ENCODE measurements at regions not wholly inside any gene's neighbourhood (a gene's known extent, or its start where the extent isn't known, plus 50 kb on each side); places are given as distances from the start of the nearest gene placed in this dataset.
A peak's percentile ranks its signal among the peaks of the same experiment; 100 is the strongest.

DNA sequence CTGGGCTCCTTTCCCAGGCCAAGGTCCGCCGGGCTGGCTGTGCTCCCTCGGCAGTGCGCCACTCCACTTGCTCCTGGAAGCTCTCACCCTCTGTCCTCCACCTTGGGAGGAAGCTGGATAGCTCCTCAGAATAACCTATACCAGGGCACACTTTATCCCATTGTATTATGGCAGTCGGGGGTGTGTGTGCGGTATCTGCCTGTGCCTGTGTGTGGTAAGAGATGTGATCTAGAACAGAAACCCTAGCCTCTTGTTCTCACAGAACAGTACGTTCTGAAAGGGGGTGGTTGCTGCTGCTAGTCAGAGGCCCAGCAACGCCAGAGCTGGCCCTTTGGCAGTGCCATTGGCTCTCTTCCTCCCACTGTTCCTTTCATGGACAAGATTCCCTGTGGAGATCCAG, 168.4 kb downstream of the TBXT start:
- in situ Hi-C loops (cut with HindIII; ENCODE audit: low pct_ligation_motif_present, low pct_unique_long_range_greater_than_20kb, low sequenced_read_pairs) = no loop called here
- no peak for DNase-seq

DNA sequence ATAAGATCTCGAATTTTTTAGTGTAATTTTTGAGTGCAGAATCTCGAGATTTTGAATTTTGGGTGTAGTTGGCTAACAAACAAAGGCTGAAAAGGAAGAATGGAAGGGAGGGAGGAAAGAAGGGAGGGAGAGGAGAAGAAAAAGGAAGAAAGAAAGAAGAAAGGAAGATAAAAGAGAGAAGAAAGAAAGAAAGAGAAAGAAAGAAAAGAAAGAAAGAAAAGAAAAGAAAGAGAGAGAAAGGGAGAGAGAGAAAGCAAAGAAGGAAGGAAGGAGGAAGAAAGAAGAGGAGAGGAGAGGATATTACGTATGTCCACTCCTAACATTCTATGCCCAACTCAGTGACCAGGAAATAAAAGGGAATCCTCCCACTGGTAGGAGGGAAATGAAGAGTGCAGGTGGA, 169.6 kb downstream of the TBXT start:
- no peak for DNase-seq
- in situ Hi-C loops (cut with HindIII; ENCODE audit: low pct_ligation_motif_present, low pct_unique_long_range_greater_than_20kb, low sequenced_read_pairs) = no loop called here

DNA sequence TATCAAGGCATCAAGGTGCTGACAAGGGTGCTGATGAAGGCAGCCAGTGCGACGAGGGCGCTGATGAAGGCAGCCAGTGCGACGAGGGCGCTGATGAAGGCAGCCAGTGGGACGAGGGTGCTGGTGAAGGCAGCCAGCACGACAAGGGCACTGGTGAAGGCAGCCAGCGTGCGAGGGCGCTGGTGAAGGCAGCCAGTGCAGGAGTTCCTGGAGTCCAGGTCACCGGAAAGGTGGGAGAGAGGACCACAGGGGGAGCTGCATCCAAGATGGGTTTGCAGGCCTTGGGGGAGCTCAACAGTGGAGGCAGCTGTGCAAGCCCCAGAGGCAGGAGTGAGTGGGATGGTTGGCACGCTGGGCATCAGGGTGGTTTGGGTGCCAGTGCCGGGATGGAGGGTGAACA, 176.3 kb downstream of the TBXT start:
- in situ Hi-C loops (cut with HindIII; ENCODE audit: low pct_ligation_motif_present, low pct_unique_long_range_greater_than_20kb, low sequenced_read_pairs) = no loop called here

DNA sequence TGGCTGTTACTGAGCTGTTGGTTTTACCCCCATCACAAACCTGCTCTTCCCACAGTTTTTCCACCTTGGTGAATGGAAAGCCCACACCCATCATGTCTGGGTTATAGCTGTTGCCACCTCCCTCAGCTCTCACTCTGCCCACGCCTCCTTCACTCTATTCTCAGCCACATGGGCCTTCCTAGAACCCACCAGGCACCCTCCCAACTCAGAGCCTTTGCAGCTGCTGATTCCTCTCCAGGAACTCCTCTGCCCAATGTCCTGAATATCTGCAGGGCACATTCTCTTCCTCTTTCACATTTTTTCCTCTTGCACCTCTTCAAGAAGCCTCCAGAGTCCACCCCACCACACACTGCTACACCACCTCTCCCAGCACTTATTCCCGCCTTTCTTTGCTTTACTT, 177.4 kb downstream of the TBXT start:
- DNase-seq = no peak
- in situ Hi-C loops (cut with HindIII; ENCODE audit: low pct_ligation_motif_present, low pct_unique_long_range_greater_than_20kb, low sequenced_read_pairs) = no loop called here

More for the DNA sequence above, 176.3 kb downstream of the TBXT start:
- DNase-seq = no peak

DNA sequence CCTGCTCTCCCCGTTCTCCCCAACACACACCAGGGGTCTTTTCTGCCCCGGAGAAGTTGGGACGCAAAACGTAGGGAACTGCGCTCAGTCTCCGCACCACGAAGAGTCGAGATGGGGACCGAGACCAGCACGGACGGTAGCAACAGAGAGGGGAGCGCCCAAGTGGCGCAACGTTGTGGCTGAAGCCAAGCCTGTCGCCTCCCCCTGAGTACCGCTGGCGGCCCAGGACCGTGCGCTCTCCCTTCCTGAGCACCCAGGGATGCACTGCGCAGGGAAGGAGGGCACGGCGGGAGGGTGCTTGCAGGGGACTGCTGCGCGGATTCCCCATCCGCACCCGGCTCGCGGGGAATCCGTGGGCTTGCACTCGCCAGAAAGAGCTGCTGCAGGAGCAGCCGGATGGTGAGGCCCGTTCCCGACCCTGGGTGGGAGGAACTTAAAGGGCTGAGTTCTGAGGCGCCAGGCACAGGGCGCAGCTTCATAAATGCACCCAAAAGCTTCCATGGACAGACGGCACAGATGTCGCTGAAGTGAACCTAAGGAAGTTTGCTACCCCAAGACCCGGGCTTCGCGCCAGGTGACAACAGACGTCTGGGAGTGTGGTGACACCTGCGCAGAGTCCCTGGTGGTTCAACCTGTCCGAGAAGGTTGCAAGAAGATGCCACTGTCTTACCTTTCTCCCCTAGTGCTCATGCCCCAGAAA, 178.7 kb downstream of the TBXT start:
- DNase-seq = no peak

DNA sequence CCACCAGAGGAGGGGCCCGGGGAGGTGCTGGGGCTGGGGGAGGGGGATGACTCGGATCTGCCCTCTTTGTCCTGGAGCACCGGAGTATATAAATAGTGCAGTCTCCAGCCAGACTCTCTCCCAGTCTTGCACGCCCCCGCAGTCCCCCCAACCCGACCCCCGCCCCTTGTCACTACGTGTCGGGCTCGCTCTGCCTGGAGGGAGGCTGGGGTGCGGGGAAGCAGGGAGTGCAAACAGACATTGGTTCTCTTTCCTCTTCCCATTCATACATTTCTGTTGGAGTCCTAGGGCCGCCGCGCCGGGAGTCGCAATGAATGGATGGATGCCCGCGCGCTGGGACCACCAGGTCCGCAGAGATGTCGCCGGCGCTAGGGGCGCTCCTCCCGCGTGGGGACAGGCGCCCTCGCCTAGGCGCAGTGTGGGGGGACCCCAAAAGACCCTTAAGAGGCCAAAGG, 179.3 kb downstream of the TBXT start:
- in situ Hi-C loops (cut with HindIII; ENCODE audit: low pct_ligation_motif_present, low pct_unique_long_range_greater_than_20kb, low sequenced_read_pairs) = no loop called here
- DNase-seq = no peak

More for the DNA sequence above, 178.7 kb downstream of the TBXT start:
- in situ Hi-C loops (cut with HindIII; ENCODE audit: low pct_ligation_motif_present, low pct_unique_long_range_greater_than_20kb, low sequenced_read_pairs) = no loop called here

DNA sequence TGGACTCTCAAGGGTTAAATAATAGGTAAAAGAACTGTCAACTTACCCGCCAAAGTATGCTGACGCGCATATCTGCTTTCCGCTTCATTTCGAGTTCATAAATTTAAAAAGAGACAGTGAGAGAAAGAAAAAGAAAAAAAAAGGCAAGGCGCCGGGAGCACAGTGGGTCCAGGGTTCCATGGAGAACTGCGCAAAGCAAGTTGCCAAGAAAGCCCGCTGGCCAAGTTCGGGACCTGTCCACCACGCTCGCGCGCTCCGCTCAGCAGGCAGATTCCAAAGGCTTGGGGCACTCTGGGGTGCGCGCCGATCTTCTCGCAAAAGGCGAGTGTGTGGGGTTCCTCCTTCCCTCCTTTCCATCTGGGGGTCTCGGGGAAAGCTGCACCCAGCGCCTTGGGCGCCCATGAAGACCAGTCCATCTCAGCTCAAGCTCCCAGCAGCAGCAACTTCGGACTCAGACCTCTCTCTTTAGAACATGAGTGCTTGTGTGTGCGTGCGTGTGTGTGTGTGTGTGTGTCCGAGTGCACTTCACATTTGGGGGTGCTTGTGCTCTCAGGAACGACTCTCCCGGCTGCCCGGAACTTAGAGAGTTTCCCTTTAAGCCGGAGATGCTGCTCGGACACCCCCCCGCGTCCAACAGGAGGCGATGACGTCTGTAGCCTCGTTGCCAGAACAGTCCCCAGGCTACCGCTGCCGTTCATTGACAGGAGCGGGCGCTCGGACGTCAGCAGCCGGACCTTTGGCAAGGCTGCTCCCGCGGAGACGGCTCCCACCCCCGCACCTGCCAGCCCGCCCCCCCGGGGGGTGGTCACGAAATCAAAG, 180.0 kb downstream of the TBXT start:
- peak; percentile 44 for DNase-seq
- in situ Hi-C loops (cut with HindIII; ENCODE audit: low pct_ligation_motif_present, low pct_unique_long_range_greater_than_20kb, low sequenced_read_pairs) = no loop called here

DNA sequence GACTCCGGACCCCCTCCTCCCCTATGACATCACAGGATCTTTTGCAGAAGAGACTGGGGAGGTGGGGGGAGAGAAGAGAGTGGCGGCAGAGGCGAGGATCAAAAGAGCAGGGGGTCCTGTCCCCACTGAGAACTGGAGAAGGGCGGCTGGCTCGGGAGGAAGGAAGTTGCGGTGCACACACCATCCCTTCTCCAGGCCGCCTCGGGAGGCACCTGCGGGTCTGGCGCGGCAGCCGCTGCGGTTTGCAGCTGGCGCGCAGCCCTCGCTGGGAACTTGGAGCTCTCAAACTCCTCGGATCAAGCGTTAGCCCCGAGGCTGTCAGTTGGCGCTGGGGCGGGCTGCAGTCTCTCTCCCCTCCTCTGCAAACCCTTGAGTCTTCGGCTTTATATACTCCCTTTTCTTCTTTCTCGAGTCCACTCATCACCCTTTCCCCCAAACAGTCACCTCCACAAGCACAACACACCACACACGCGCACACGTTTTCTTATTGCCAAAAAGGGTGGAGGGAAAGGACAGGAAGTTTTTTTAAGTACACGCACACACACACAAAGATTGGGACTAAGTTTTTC, 180.7 kb downstream of the TBXT start:
- in situ Hi-C loops (cut with HindIII; ENCODE audit: low pct_ligation_motif_present, low pct_unique_long_range_greater_than_20kb, low sequenced_read_pairs) = no loop called here
- DNase-seq = no peak

DNA sequence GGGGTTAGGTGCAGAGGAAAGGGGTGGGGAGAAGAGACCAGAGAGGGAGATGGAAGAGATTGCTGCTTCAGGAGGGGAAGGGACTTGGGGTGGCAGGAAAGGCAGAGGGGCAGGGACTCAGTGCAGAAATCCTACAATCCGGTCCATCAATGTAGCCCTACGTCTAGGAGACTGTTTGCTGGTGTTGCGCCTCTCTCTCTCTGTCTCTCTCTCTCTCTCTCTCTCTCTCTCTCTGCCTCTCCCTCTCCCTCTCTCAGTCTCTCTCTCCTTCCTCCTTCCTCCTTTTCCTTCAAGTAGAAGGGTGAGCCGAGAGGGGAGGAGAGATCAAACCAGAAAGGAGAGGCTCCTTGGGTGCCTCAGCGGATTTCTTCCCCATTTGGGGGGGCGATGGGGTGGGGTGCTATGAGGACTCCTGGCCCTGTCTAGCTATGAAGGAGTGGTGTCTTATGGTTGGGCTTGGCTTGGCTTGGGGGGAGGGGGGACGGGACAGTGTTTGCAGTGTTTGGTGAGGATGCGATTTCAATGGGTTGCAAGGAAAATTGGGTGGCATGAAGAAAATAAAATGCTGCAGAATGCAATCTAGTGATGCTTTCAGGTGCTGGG, 181.2 kb downstream of the TBXT start:
- in situ Hi-C loops (cut with HindIII; ENCODE audit: low pct_ligation_motif_present, low pct_unique_long_range_greater_than_20kb, low sequenced_read_pairs) = no loop called here
- no peak for DNase-seq

DNA sequence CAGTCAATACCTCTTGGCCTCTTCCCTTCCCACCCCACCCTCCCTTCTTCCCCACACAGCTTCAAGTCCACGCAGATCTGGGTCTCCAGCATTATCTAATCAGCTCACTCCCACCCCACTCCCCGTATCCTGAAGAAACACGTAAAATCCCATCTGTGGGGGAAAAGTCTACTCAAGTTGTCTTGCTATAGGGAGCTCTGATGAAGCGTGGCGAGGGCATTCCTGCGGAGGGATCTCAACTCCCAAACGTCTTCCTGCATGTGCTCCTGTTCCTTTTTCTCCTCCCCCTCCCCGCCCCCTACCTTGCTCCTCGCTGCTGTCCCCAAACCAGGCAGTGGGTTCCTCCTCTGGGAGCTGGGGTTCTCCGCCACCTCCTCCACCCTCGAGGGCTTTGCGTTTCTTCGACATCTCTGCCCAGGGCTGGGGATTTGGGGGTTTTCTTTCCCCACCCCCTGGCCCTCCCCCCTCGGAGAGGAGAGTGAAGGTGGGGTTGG, 181.8 kb downstream of the TBXT start:
- in situ Hi-C loops (cut with HindIII; ENCODE audit: low pct_ligation_motif_present, low pct_unique_long_range_greater_than_20kb, low sequenced_read_pairs) = no loop called here
- no peak for DNase-seq

DNA sequence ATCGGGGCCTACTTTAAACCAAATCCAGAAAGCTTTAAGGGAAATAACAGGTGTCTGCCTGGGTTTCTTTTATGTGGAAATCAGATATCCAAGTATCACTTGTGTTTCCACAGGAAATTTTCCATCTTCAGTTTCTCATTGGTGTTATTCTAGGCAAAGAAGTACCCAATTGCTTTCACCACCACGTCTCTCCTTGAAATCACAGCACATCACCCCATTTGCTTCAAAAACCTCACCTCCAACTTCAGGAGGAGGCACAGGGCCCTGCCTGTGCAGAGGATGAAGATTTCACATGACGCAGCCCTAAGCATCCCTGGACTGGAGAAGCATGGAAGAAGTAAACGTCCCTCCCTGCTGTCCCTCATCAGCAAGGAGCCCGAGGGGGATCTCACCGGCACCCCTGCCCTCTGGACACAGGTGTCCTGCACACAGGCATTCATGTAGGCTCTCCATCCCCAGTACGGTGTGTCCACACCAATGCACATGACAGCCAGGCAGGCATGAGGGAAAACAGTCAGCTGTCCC, 182.3 kb downstream of the TBXT start:
- DNase-seq = no peak
- in situ Hi-C loops (cut with HindIII; ENCODE audit: low pct_ligation_motif_present, low pct_unique_long_range_greater_than_20kb, low sequenced_read_pairs) = no loop called here

DNA sequence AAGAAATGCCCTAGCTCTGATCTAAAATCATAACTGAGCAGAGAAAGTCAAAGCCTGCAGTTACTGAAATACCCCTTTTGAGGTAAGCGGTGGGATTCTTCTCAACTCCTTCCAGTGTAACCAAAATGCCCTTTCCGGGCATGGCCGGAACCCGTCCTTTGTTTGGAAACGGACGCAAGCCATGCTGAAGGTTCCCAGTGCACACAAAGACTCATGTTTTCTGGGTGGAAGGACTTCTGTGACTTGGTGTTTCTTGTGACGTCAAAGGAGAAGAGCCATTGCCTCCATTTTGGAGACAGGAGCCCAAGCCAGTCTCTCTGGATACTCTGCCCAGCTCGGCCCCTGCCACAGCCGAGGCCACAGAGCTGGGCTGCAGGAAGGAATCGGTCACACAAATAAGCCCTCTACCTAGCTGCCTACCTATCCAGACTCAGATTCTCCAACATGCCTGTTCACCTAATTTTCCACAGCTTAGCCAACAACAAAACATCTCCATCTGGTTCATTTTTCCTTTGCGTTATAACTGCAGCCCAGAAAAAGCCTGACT, 182.8 kb downstream of the TBXT start:
- DNase-seq = no peak
- in situ Hi-C loops (cut with HindIII; ENCODE audit: low pct_ligation_motif_present, low pct_unique_long_range_greater_than_20kb, low sequenced_read_pairs) = no loop called here

DNA sequence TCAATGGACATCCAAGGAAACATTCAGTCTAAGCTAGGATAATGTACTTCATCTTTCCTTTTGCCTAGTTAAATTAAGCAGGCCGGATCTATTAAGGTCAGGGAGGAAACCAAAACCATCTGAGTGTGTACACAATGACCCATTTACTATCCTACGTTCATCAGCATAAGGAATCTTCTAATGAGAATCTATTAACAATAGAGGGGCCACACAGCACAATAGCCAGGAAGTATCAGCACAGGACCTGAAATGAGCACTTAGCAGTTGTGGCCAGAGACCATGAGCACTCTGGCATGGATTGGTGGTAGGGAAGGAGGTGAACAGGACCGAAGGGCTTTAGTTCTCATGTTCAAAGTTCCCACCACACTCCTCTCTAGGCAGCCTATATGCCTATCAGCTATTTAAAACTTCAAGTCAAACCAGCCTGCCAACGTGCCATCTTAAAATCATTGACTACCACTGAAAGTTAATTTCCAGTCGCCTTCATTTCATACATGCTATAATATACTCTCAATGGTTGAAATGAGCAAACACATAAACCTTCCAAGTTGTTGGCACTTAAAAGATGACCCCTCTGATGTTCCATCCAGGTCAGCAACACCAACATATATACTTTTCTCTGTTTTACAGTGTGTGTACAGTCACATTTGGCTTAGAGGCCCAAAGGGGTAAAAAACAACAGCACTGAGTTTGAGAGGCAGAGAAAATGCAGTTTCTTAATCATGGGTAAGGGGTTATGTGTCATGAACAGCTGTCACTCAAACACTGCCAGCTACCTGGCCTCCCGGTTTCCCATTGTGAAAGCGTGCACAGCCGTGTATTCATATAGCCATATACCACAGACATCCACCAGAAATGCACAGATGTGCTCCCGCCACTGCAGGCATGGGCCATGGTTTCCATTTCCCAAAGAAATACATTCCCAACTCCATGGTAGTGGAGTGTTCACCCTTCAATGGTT, 184.3 kb downstream of the TBXT start:
- no peak for DNase-seq
- in situ Hi-C loops (cut with HindIII; ENCODE audit: low pct_ligation_motif_present, low pct_unique_long_range_greater_than_20kb, low sequenced_read_pairs) = no loop called here

DNA sequence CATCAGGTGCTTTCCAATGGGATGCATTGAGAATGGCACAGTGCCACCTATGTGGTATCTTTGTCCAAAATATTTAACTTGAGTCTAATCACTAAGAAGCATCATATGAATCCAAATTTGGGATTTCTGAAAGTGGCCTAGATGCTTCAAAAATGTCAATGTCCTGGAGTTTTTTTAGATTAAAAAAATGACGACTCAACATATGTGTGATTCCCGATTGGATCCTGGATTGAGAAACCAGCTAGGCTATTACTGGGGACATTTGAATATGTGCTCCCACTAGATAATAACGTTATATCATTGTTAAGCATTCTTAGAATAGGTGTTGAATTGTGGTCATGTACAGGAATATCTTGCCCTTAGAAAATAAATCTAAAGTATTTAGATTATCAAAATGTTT, 189.2 kb downstream of the TBXT start:
- in situ Hi-C loops (cut with HindIII; ENCODE audit: low pct_ligation_motif_present, low pct_unique_long_range_greater_than_20kb, low sequenced_read_pairs) = no loop called here
- no peak for DNase-seq

DNA sequence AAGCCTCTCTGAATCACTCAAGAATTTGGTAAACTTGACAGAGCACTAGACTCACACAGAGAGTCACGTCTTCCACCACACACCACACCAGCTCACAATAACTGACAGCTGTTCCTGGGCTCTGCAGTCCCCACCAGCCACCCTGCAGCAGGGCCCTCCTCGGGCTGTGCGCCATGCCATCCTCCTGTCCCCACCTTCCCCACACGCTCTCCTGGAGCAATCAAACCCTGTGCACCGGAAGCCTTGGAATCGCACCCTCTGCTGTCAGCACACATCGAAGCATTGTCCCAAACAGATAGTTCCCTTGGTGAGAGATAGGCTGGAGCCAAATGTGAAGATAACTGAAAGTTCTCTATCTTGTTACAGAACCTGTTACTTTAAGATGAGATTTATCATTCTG, 191.0 kb downstream of the TBXT start:
- in situ Hi-C loops (cut with HindIII; ENCODE audit: low pct_ligation_motif_present, low pct_unique_long_range_greater_than_20kb, low sequenced_read_pairs) = no loop called here
- no peak for DNase-seq

DNA sequence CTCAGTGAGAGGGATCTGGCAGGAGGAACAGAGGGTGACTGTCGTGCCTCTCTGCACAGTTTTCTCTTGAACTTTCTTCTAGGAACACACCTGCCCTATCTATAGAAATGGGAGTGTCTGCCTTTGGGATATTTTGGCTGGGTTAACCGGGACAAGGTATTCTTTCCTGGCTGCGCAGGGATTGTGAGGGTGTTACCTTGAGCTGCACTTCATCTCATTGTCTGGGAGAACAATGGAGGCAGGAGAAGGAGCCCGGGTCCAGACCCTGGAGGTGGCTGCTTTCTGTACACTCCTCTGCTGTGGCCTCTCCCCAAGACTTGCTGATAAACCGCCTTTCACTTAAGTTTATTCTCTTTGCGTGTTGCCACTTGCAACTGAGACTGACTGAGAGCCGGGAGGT, 192.8 kb downstream of the TBXT start:
- DNase-seq = no peak
- in situ Hi-C loops (cut with HindIII; ENCODE audit: low pct_ligation_motif_present, low pct_unique_long_range_greater_than_20kb, low sequenced_read_pairs) = no loop called here

DNA sequence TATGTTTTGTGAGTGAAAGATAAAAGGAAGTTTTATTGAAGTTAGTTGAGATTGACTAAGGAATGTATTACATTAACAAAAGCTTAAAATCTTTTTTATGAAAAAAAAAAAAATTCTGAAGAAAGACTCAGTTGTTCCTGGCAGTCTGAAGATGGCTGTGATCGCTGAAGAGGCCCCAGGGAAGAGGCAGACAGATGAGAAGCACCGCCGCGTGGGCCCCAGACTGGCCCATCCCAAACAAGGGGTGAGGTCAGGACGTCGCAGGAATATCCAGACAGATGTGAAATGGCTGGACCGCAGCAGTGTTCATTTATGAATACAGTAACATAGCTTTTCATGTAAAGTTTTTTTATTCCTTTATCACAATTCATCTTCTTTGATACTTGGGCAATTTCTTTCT, 194.2 kb downstream of the TBXT start:
- in situ Hi-C loops (cut with HindIII; ENCODE audit: low pct_ligation_motif_present, low pct_unique_long_range_greater_than_20kb, low sequenced_read_pairs) = no loop called here
- DNase-seq = no peak

Data from ACHN (cell line).